Thyroid gland (tissue), 4 donors: ENCODE measurements at regions not wholly inside any gene's neighbourhood (a gene's known extent, or its start where the extent isn't known, plus 50 kb on each side); places are given as distances from the start of the nearest gene placed in this dataset.
"Not testable (repeated sequence)": the region's sequence is repeated elsewhere in the genome, so short reads cannot be mapped to it uniquely, and the experiment has no call there.

Experiments
- POLR2A ChIP-seq, 2 donors: fragments of 450-650 bp; IDR thresholded peaks; one replicate each; pipeline ENCODE4 v1.6.1; 2017; ENCODE audit warnings: antibody characterized with exemption in 2 of 2, mild to moderate bottlenecking in 2 of 2, moderate library complexity in 1 of 2
- TF ChIP-seq, protein P1 (sequence below), 6 experiments: fragments of 200-600 bp in 3 of 6; fragments of 450-650 bp in 3 of 6; sonication (generic) in 3 of 6; IDR thresholded peaks; one replicate each; pipeline ENCODE4 v1.5.1; 2016 to 2019; ENCODE audit warnings: antibody characterized with exemption in 6 of 6, mild to moderate bottlenecking in 2 of 6, inconsistent platforms in 1 of 6, moderate library complexity in 1 of 6

DNA sequence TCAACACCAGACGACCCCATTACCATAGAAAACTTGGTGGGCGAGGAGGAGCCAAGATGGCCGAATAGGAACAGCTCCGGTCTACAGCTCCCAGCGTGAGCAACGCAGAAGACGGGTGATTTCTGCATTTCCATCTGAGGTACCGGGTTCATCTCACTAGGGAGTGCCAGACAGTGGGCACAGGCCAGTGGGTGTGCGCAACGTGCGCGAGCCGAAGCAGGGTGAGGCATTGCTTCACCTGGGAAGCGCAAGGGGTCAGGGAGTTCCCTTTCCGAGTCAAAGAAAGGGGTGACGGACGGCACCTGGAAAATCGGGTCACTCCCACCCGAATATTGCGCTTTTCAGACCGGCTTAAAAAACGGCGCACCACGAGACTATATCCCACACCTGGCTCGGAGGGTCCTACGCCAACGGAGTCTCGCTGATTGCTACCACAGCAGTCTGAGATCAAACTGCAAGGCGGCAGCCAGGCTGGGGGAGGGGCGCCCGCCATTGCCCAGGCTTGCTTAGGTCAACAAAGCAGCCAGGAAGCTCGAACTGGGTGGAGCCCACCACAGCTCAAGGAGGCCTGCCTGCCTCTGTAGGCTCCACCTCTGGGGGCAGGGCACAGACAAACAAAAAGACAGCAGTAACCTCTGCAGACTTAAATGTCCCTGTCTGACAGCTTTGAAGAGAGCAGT, 2000.1 kb upstream of the CELF4 start:
- TF ChIP-seq, protein P1, sequence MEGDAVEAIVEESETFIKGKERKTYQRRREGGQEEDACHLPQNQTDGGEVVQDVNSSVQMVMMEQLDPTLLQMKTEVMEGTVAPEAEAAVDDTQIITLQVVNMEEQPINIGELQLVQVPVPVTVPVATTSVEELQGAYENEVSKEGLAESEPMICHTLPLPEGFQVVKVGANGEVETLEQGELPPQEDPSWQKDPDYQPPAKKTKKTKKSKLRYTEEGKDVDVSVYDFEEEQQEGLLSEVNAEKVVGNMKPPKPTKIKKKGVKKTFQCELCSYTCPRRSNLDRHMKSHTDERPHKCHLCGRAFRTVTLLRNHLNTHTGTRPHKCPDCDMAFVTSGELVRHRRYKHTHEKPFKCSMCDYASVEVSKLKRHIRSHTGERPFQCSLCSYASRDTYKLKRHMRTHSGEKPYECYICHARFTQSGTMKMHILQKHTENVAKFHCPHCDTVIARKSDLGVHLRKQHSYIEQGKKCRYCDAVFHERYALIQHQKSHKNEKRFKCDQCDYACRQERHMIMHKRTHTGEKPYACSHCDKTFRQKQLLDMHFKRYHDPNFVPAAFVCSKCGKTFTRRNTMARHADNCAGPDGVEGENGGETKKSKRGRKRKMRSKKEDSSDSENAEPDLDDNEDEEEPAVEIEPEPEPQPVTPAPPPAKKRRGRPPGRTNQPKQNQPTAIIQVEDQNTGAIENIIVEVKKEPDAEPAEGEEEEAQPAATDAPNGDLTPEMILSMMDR (IDR thresholded peaks at IDR 0.05): not testable (repeated sequence)
- not testable (repeated sequence) for TF ChIP-seq POLR2A (IDR thresholded peaks at IDR 0.05)
